Endothelial cell of umbilical vein (primary cell): ENCODE measurements at regions not wholly inside any gene's neighbourhood (a gene's known extent, or its start where the extent isn't known, plus 50 kb on each side); places are given as distances from the start of the nearest gene placed in this dataset.

Experiments
- BruUV-seq: library from RNA; stranded (reverse); fragments of 400-500 nt; replicated peaks from 2 replicates; lab custom pipeline; 2021; lab: Mats Ljungman, UMichigan
- CTCF ChIA-PET: fragments of 300-600, 350-600 bp; sonication (Branson Sonifier 250); formaldehyde crosslinking; loops from one replicate; lab custom pipeline; 2021; ENCODE audit warnings: antibody characterized with exemption, inconsistent platforms; lab: Charles Lee
- POLR2A ChIA-PET: fragments of 300-600, 350-600 bp; sonication (Branson Sonifier 250); formaldehyde crosslinking; loops from one replicate; lab custom pipeline; 2021; ENCODE audit warnings: antibody characterized with exemption, inconsistent platforms; lab: Charles Lee
- DNase-seq: peaks from one replicate; pipeline ENCODE4 v3.0.0-alpha.2; 2011; ENCODE audit warnings: low read depth, low spot score
- FAIRE-seq: peaks from 2 replicates; lab custom pipeline; 2011; peaks lifted over from hg19 to GRCh38; lab: Jason Lieb, UNC
- H2AFZ ChIP-seq: 2 replicates; pipeline ENCODE4 v1.6.0; 2012; ENCODE audit warnings: low read depth, low read length, control low read depth, inconsistent platforms
- H3K27ac ChIP-seq: 2 replicates; pipeline ENCODE4 v1.5.1; 2011; ENCODE audit warnings: low read depth, mild to moderate bottlenecking, control low read depth, low read length, moderate library complexity; ENCODE audit not compliant: insufficient read depth
- H3K27me3 ChIP-seq, 2 experiments: 2 replicates each; pipeline versions ENCODE4 v1.6.0 to v1.6.1; 2011; ENCODE audit warnings: low read length in 2 of 2, mixed read lengths in 1 of 2; ENCODE audit not compliant: control insufficient read depth in 2 of 2, insufficient read depth in 2 of 2
- H3K36me3 ChIP-seq, 2 experiments: 2 replicates in 1 of 2; 3 replicates in 1 of 2; pipeline ENCODE4 v1.5.1; 2011; ENCODE audit warnings: low read length in 2 of 2, mild to moderate bottlenecking in 1 of 2, moderate library complexity in 1 of 2; ENCODE audit not compliant: control insufficient read depth in 2 of 2, insufficient read depth in 2 of 2; ENCODE audit errors: extremely low read depth in 1 of 2
- H3K4me1 ChIP-seq: 3 replicates; pipeline ENCODE4 v1.5.1; 2011; ENCODE audit warnings: mild to moderate bottlenecking, low read length; ENCODE audit not compliant: control insufficient read depth, insufficient read depth; ENCODE audit errors: extremely low read depth
- H3K4me2 ChIP-seq: 2 replicates; pipeline ENCODE4 v1.6.1; 2011; ENCODE audit warnings: low read length, control low read depth, mixed read lengths; ENCODE audit not compliant: insufficient read depth
- H3K4me3 ChIP-seq, 3 experiments: fragments of 200-600 bp in 1 of 3; sonication (generic), shearing (Covaris generic) in 1 of 3; replicated peaks in 1 of 3; 2 replicates each; pipeline ENCODE4 v1.5.1; 2011 to 2016; ENCODE audit warnings: control low read depth in 3 of 3, low read length in 3 of 3, mild to moderate bottlenecking in 2 of 3, inconsistent platforms in 1 of 3, low read depth in 1 of 3, moderate library complexity in 1 of 3; ENCODE audit not compliant: insufficient read depth in 1 of 3
- H3K79me2 ChIP-seq: 2 replicates; pipeline ENCODE4 v1.6.0; 2012; ENCODE audit warnings: low read length, inconsistent platforms; ENCODE audit not compliant: control insufficient read depth, insufficient read depth
- H3K9ac ChIP-seq: replicated peaks from 2 replicates; pipeline ENCODE3; 2011; ENCODE audit warnings: low read length, control low read depth; ENCODE audit not compliant: insufficient read depth; ENCODE audit errors: extremely low read depth
- H3K9me1 ChIP-seq: replicated peaks from 3 replicates; pipeline ENCODE4 v1.6.0; 2011; ENCODE audit warnings: mild to moderate bottlenecking, low read length; ENCODE audit not compliant: control insufficient read depth, insufficient read depth; ENCODE audit errors: extremely low read depth
- H3K9me3 ChIP-seq: replicated peaks from 2 replicates; pipeline ENCODE4 v1.5.1; 2012; ENCODE audit warnings: low read length, inconsistent platforms; ENCODE audit not compliant: control insufficient read depth, insufficient read depth
- H4K20me1 ChIP-seq: replicated peaks from 2 replicates; pipeline ENCODE3; 2011; ENCODE audit warnings: mild to moderate bottlenecking, low read length; ENCODE audit not compliant: control insufficient read depth, insufficient read depth; ENCODE audit errors: extremely low read depth
- EZH2 ChIP-seq: IDR thresholded peaks from 2 replicates; pipeline ENCODE4 v1.6.1; 2012; ENCODE audit warnings: borderline replicate concordance, low read depth, mild to moderate bottlenecking, moderate library complexity, low read length, inconsistent platforms; ENCODE audit not compliant: severe bottlenecking
- FOS ChIP-seq: IDR thresholded peaks from 2 replicates; pipeline ENCODE4 v1.6.1; 2011; ENCODE audit warnings: mild to moderate bottlenecking, low read length, moderate library complexity, borderline replicate concordance; ENCODE audit not compliant: insufficient read depth
- GATA2 ChIP-seq: IDR thresholded peaks from 2 replicates; pipeline ENCODE4 v1.7.0; 2011; ENCODE audit warnings: low read depth, mild to moderate bottlenecking, moderate library complexity, mixed read lengths, low read length; ENCODE audit not compliant: insufficient read length, insufficient read depth
- JUN ChIP-seq: IDR thresholded peaks from 2 replicates; pipeline ENCODE4 v1.6.1; 2011; ENCODE audit warnings: borderline replicate concordance, low read depth; ENCODE audit not compliant: insufficient read length, insufficient read depth
- MYC ChIP-seq: IDR thresholded peaks from one replicate; pipeline ENCODE4 v1.6.1; 2011; ENCODE audit warnings: mild to moderate bottlenecking, low read depth, low read length
- POLR2A ChIP-seq: IDR thresholded peaks from 2 replicates; pipeline ENCODE4 v1.6.1; 2012; ENCODE audit warnings: low read depth, mild to moderate bottlenecking, control low read depth, low read length
- POLR2AphosphoS5 ChIP-seq: IDR thresholded peaks from 2 replicates; pipeline ENCODE4 v1.6.1; 2012; ENCODE audit warnings: low read depth, mild to moderate bottlenecking, control low read depth, low read length, moderate library complexity; ENCODE audit not compliant: insufficient read depth
- dilution Hi-C: fragments of 300-500 bp; cut with MboI; formaldehyde crosslinking; loops from one replicate; pipeline ENCODE4 v1.15.0; 2019; ENCODE audit warnings: low sequenced_read_pairs; ENCODE audit not compliant: extremely low pct_ligation_motif_present
- intact Hi-C: fragments of 100-400 bp; cut with micrococcal nuclease; formaldehyde crosslinking; loops from one replicate; pipeline ENCODE4 v1.10.0; 2022
- TF ChIP-seq, protein P1 (sequence below), 2 donors: IDR thresholded peaks; 1 replicate in 1 of 2; 2 replicates in 1 of 2; pipeline ENCODE4 v1.5.1; 2011; ENCODE audit warnings: low read length in 2 of 2, mild to moderate bottlenecking in 2 of 2, moderate library complexity in 2 of 2, control low read depth in 1 of 2, inconsistent platforms in 1 of 2, low read depth in 1 of 2; ENCODE audit not compliant: insufficient read depth in 1 of 2; ENCODE audit errors: extremely low read depth in 1 of 2
- TF ChIP-seq, protein P2 (sequence below): IDR thresholded peaks from 2 replicates; pipeline ENCODE4 v1.6.1; 2011; ENCODE audit not compliant: insufficient read depth, insufficient read length

GRCh38 chr1:229217716-229218115 lies 53.2 kb upstream of the RAB4A start:
- no peak overlapping the region for H3K4me2 ChIP-seq
- ChIA-PET CTCF (no interaction called here), POLR2A (no interaction called here)
- no peaks in the 10 kb centered on the region for H3K9me1 ChIP-seq
- BruUV-seq: no TSS peak
- H2AFZ ChIP-seq: no peak overlapping the region
- intact Hi-C loops: no loop called here
- H4K20me1 ChIP-seq: no peaks in the 10 kb centered on the region
- H3K4me1 ChIP-seq: no peaks in the 10 kb centered on the region
- no peak overlapping the region for H3K9ac ChIP-seq
- H3K79me2 ChIP-seq: no peaks in the 10 kb centered on the region
- H3K27ac ChIP-seq: no peak overlapping the region
- no peaks in the 10 kb centered on the region for H3K36me3 ChIP-seq
- FAIRE-seq: no peak
- dilution Hi-C loops: no loop called here
- H3K4me3 ChIP-seq: no peak overlapping the region
- TF ChIP-seq POLR2AphosphoS5 (no peak), MYC (no peak), GATA2 (no peak), JUN (no peak), FOS (no peak), EZH2 (no peak), POLR2A (no peak)
- TF ChIP-seq, protein P1, sequence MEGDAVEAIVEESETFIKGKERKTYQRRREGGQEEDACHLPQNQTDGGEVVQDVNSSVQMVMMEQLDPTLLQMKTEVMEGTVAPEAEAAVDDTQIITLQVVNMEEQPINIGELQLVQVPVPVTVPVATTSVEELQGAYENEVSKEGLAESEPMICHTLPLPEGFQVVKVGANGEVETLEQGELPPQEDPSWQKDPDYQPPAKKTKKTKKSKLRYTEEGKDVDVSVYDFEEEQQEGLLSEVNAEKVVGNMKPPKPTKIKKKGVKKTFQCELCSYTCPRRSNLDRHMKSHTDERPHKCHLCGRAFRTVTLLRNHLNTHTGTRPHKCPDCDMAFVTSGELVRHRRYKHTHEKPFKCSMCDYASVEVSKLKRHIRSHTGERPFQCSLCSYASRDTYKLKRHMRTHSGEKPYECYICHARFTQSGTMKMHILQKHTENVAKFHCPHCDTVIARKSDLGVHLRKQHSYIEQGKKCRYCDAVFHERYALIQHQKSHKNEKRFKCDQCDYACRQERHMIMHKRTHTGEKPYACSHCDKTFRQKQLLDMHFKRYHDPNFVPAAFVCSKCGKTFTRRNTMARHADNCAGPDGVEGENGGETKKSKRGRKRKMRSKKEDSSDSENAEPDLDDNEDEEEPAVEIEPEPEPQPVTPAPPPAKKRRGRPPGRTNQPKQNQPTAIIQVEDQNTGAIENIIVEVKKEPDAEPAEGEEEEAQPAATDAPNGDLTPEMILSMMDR (IDR thresholded peaks at IDR 0.05; ENCODE audit: extremely low read depth in 1 of 2, insufficient read depth in 1 of 2, low read depth in 1 of 2, low read length in 2 of 2): no peak
- TF ChIP-seq, protein P2, sequence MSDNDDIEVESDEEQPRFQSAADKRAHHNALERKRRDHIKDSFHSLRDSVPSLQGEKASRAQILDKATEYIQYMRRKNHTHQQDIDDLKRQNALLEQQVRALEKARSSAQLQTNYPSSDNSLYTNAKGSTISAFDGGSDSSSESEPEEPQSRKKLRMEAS: no peak
- no peak for DNase-seq
- H3K9me3 ChIP-seq: no peaks in the 10 kb centered on the region
- H3K27me3 ChIP-seq: no peaks in the 10 kb centered on the region
